ENCODE measurements at regions not wholly inside any gene's neighbourhood (a gene's known extent, or its start where the extent isn't known, plus 50 kb on each side); places are given as distances from the start of the nearest gene placed in this dataset.

DNA sequence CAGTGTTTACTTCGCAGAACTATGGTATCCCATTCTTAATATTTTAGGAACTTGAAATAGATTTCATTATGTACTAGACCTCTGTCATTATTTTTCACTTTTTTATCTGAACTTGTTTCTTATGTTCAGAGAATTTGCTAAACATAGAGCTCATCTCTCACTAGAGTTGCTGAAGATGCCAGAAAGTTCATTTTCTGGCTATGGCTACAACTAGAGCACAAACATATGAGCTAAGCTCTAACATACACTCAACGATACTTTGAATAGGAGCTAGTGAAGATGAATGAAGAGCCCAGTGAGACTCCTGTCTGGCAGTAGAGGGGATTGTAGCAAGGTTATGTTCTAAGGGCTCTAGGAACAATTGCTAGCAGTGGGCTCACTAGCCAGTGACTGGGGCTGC, 582.2 kb downstream of the KIF4B start:
- TF ChIP-seq, protein P1, sequence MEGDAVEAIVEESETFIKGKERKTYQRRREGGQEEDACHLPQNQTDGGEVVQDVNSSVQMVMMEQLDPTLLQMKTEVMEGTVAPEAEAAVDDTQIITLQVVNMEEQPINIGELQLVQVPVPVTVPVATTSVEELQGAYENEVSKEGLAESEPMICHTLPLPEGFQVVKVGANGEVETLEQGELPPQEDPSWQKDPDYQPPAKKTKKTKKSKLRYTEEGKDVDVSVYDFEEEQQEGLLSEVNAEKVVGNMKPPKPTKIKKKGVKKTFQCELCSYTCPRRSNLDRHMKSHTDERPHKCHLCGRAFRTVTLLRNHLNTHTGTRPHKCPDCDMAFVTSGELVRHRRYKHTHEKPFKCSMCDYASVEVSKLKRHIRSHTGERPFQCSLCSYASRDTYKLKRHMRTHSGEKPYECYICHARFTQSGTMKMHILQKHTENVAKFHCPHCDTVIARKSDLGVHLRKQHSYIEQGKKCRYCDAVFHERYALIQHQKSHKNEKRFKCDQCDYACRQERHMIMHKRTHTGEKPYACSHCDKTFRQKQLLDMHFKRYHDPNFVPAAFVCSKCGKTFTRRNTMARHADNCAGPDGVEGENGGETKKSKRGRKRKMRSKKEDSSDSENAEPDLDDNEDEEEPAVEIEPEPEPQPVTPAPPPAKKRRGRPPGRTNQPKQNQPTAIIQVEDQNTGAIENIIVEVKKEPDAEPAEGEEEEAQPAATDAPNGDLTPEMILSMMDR (IDR thresholded peaks at IDR 0.05; ENCODE audit: control extremely low read depth in 1 of 3, insufficient read depth in 1 of 3, low read depth in 1 of 3, low read length in 3 of 3): no peak
- no peak for TF ChIP-seq POLR2A (IDR thresholded peaks at IDR 0.05; ENCODE audit: control extremely low read depth in 1 of 2, low read depth in 2 of 2, low read length in 2 of 2)
- no peak for TF ChIP-seq RFX5 (IDR thresholded peaks at IDR 0.05; ENCODE audit: borderline replicate concordance, low read depth, low read length)
- no peak for TF ChIP-seq RAD21 (IDR thresholded peaks at IDR 0.05 in 1 of 2, conservative IDR thresholded peaks at IDR 0.05 in 1 of 2; ENCODE audit: low read depth in 2 of 2, low read length in 2 of 2)

Data from H1 (cell line).